ENCODE measurements at regions not wholly inside any gene's neighbourhood (a gene's known extent, or its start where the extent isn't known, plus 50 kb on each side); places are given as distances from the start of the nearest gene placed in this dataset.
A peak's percentile ranks its signal among the peaks of the same experiment; 100 is the strongest.

DNA sequence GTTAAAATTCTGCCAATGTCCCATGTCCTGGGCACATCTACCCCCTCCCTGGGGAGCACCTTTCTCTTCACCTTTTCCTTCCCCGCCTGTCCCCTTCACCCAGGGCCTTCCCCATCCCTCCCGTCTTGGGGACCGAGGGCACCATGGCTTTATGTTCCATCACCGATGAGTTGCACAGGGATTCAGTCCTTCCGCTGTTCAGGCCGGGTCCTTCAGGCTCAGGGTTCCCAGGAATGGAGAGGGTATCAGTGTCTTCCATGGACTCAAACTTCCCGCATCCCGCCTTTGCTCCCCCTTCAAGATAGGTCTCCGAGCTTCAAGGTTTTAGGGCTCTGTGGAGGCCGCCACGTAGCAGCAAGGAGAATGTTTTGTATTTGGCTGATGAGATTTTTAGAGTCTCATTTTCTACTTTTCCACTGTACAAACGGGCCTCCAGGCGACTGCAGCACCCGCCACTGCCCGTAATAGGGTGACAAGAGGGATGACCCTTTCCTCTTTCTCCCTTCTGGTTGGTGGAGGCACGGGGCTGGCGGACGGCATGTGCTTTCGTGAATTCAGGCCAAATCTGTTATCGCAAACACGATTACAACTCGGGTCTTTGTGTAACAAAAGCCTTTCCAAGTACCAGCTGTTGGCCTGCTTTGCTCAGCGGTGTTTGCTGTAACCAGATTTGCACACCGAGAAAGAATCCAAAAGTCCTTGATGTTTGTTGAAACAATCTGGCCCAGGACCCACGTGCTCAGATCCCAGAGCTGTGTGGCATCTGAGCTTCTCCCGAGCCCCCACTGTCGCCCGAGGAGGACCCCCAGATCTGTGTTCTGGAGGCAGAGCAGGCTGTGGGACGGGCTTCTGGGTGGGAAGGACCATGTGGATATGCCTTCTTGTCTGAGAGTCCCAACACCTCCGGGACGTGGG, 236.3 kb downstream of the SEC14L1 start:
- Histone ChIP-seq H3K36me3 (ENCODE audit: control insufficient read depth, insufficient read depth, low read length) (peaks cover 2% of the 10 kb centered on the region), H3K9ac (ENCODE audit: insufficient read depth, low read length) (no peak overlapping the region), H3K9me3 (ENCODE audit: control insufficient read depth, insufficient read depth, low read depth, low read length) (no peaks in the 10 kb centered on the region), H3K27me3 (ENCODE audit: control insufficient read depth, insufficient read depth, low read length) (no peaks in the 10 kb centered on the region), H3K79me2 (ENCODE audit: control insufficient read depth, insufficient read depth, low read length) (peaks cover 94% of the 10 kb centered on the region), H3K27ac (ENCODE audit: insufficient read depth, low read length) (peak overlapping the region; percentile 91), H3K4me3 (replicated peaks in 1 of 4; ENCODE audit: control extremely low read depth in 1 of 4, insufficient read depth in 1 of 4, low read depth in 3 of 4, low read length in 4 of 4) (peak overlapping the region; percentile 46 to 94 (median 80)), H2AFZ (ENCODE audit: low read length) (no peak overlapping the region), H3K4me2 (ENCODE audit: extremely low read depth, insufficient read depth, low read length) (peak overlapping the region; percentile 94), H3K4me1 (ENCODE audit: control insufficient read depth, extremely low read depth, insufficient read depth, low read length) (peaks cover 52% of the 10 kb centered on the region), H4K20me1 (ENCODE audit: control insufficient read depth, extremely low read depth, insufficient read depth, low read length) (no peaks in the 10 kb centered on the region)
- TF ChIP-seq EZH2 (IDR thresholded peaks at IDR 0.05; ENCODE audit: low read length, missing control alignments): no peak
- TF ChIP-seq, protein P1, sequence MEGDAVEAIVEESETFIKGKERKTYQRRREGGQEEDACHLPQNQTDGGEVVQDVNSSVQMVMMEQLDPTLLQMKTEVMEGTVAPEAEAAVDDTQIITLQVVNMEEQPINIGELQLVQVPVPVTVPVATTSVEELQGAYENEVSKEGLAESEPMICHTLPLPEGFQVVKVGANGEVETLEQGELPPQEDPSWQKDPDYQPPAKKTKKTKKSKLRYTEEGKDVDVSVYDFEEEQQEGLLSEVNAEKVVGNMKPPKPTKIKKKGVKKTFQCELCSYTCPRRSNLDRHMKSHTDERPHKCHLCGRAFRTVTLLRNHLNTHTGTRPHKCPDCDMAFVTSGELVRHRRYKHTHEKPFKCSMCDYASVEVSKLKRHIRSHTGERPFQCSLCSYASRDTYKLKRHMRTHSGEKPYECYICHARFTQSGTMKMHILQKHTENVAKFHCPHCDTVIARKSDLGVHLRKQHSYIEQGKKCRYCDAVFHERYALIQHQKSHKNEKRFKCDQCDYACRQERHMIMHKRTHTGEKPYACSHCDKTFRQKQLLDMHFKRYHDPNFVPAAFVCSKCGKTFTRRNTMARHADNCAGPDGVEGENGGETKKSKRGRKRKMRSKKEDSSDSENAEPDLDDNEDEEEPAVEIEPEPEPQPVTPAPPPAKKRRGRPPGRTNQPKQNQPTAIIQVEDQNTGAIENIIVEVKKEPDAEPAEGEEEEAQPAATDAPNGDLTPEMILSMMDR (conservative IDR thresholded peaks at IDR 0.05 in 1 of 2, IDR thresholded peaks at IDR 0.05 in 1 of 2; ENCODE audit: low read depth in 1 of 2, low read length in 2 of 2): no peak
- DNase-seq (ENCODE audit: low read depth in 2 of 2): peak; percentile 66 to 93

DNA sequence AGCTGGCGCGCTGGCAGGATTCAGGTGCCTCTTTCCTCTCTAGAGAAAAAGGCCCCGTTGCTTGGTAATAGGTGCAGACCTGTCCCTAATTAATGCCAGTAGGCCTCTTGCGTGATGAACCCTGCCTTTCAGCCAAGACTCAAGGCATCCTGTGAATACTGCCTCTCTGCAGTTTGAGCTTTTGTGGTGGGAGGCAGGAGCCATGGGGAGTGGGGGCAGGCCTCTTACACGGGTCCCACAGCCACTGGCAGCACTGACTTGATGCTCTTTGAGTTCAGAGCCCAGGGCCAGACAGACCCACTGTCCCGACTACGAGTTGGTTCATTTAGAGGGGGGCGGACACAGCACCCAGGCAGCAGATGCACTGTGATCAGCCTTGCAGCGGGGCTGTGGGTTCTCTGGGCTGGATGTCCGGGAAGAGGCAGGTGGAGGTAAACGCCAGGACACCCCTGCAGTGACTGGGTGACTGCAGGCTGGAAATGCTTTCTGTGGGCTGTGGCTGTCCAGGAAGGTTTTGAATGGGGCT, 237.0 kb downstream of the SEC14L1 start:
- Histone ChIP-seq H4K20me1 (ENCODE audit: control insufficient read depth, extremely low read depth, insufficient read depth, low read length) (no peaks in the 10 kb centered on the region), H3K4me3 (replicated peaks in 1 of 4; ENCODE audit: control extremely low read depth in 1 of 4, insufficient read depth in 1 of 4, low read depth in 3 of 4, low read length in 4 of 4) (peak overlapping the region; percentile 19 to 94 (median 80)), H3K9me3 (ENCODE audit: control insufficient read depth, insufficient read depth, low read depth, low read length) (no peaks in the 10 kb centered on the region), H3K27me3 (ENCODE audit: control insufficient read depth, insufficient read depth, low read length) (no peaks in the 10 kb centered on the region), H3K79me2 (ENCODE audit: control insufficient read depth, insufficient read depth, low read length) (peaks cover 94% of the 10 kb centered on the region), H3K27ac (ENCODE audit: insufficient read depth, low read length) (peak overlapping the region; percentile 91), H2AFZ (ENCODE audit: low read length) (no peak overlapping the region), H3K36me3 (ENCODE audit: control insufficient read depth, insufficient read depth, low read length) (peaks cover 2% of the 10 kb centered on the region), H3K9ac (ENCODE audit: insufficient read depth, low read length) (no peak overlapping the region), H3K4me2 (ENCODE audit: extremely low read depth, insufficient read depth, low read length) (peak overlapping the region; percentile 94), H3K4me1 (ENCODE audit: control insufficient read depth, extremely low read depth, insufficient read depth, low read length) (peaks cover 55% of the 10 kb centered on the region)
- no peak for TF ChIP-seq EZH2 (IDR thresholded peaks at IDR 0.05; ENCODE audit: low read length, missing control alignments)
- TF ChIP-seq, protein P1 (conservative IDR thresholded peaks at IDR 0.05 in 1 of 2, IDR thresholded peaks at IDR 0.05 in 1 of 2; ENCODE audit: low read depth in 1 of 2, low read length in 2 of 2): no peak
- no peak for DNase-seq (ENCODE audit: low read depth in 2 of 2)

DNA sequence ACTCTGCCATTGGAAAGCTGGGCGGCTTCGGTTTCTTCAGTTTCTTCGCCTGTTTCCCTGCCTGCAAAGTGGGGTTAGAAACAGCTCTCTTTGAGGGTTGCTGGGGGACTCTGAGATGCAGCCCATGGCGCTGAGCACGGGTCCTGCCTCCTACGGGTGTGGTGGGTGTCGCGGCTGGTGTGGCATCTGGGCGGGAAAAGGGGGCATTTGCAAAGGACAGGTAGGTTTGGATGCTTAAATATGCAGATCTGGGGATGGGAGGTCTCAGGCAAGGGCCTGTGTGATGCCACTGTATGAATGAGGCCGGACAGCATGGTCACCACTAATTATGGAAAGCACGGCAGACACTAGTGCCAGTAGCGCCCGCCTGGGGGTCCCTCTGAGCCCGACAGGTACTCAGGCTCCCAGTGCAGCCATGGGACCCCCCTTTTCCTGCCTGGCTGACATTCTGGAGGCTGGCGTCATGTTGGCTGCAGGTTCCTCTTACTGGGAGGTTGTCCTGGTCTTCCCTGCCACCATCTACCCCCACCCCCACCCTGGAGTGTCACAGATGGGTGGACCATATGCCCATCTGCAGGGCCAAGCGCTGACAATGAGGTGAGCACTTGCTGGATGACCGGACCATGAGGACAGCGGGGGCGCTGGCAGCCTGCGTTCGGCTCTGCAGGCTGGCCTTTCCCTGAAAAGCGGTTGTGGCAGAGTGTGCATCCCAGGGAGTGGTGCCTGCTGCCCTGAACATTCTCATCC, 237.7 kb downstream of the SEC14L1 start:
- Histone ChIP-seq H3K79me2 (ENCODE audit: control insufficient read depth, insufficient read depth, low read length) (peaks cover 97% of the 10 kb centered on the region), H3K4me3 (replicated peaks in 1 of 4; ENCODE audit: control extremely low read depth in 1 of 4, insufficient read depth in 1 of 4, low read depth in 3 of 4, low read length in 4 of 4) (peak overlapping the region in 1 of 4 experiments; percentile 93), H3K9me3 (ENCODE audit: control insufficient read depth, insufficient read depth, low read depth, low read length) (no peaks in the 10 kb centered on the region), H3K27ac (ENCODE audit: insufficient read depth, low read length) (no peak overlapping the region), H2AFZ (ENCODE audit: low read length) (no peak overlapping the region), H3K27me3 (ENCODE audit: control insufficient read depth, insufficient read depth, low read length) (no peaks in the 10 kb centered on the region), H3K9ac (ENCODE audit: insufficient read depth, low read length) (no peak overlapping the region), H4K20me1 (ENCODE audit: control insufficient read depth, extremely low read depth, insufficient read depth, low read length) (no peaks in the 10 kb centered on the region), H3K36me3 (ENCODE audit: control insufficient read depth, insufficient read depth, low read length) (peaks cover 2% of the 10 kb centered on the region), H3K4me1 (ENCODE audit: control insufficient read depth, extremely low read depth, insufficient read depth, low read length) (peaks cover 60% of the 10 kb centered on the region), H3K4me2 (ENCODE audit: extremely low read depth, insufficient read depth, low read length) (peak overlapping the region; percentile 8)
- TF ChIP-seq, protein P1 (conservative IDR thresholded peaks at IDR 0.05 in 1 of 2, IDR thresholded peaks at IDR 0.05 in 1 of 2; ENCODE audit: low read depth in 1 of 2, low read length in 2 of 2): no peak
- no peak for TF ChIP-seq EZH2 (IDR thresholded peaks at IDR 0.05; ENCODE audit: low read length, missing control alignments)
- DNase-seq (ENCODE audit: low read depth in 2 of 2): no peak
